WTC11 (cell line): ENCODE measurements at regions not wholly inside any gene's neighbourhood (a gene's known extent, or its start where the extent isn't known, plus 50 kb on each side); places are given as distances from the start of the nearest gene placed in this dataset.

Source experiments
- ATAC-seq: fragments of 200-7000 bp; cut with Tn5 transposase; 2 replicates; pipeline ENCODE4 v1.10.0; 2021; ENCODE audit warnings: mild to moderate bottlenecking, moderate library complexity
- CTCF ChIA-PET: fragments of 300-600 bp; sonication (Branson Sonifier 250); formaldehyde crosslinking; loops from one replicate; lab custom pipeline; 2021; ENCODE audit warnings: antibody characterized with exemption; lab: Charles Lee
- POLR2A ChIA-PET: fragments of 350-600 bp; sonication (Branson Sonifier 250); formaldehyde crosslinking; loops from one replicate; lab custom pipeline; 2021; ENCODE audit warnings: antibody characterized with exemption; lab: Charles Lee
- DNase-seq: peaks from one replicate; pipeline ENCODE4 v3.0.0; 2021; ENCODE audit warnings: low spot score
- H3K27ac Mint-ChIP-seq: 2 replicates; pipeline ENCODE4 v1.8.0; 2021; ENCODE audit warnings: mixed read lengths
- H3K27me3 Mint-ChIP-seq: 2 replicates; pipeline ENCODE4 v1.8.0; 2021; ENCODE audit warnings: low read depth, mild to moderate bottlenecking, moderate library complexity, mixed read lengths
- H3K36me3 Mint-ChIP-seq: 2 replicates; pipeline ENCODE4 v1.8.0; 2021; ENCODE audit warnings: mixed read lengths
- H3K4me1 Mint-ChIP-seq: 2 replicates; pipeline ENCODE4 v1.8.0; 2022; ENCODE audit warnings: mixed read lengths
- H3K4me3 Mint-ChIP-seq: 2 replicates; pipeline ENCODE4 v1.8.0; 2021; ENCODE audit warnings: mild to moderate bottlenecking, moderate library complexity, mixed read lengths
- H3K9me3 Mint-ChIP-seq: 2 replicates; pipeline ENCODE4 v1.8.0; 2021; ENCODE audit warnings: mixed read lengths
- CBFB ChIP-seq: sonication (generic); formaldehyde crosslinking; IDR thresholded peaks from 2 replicates; pipeline ENCODE4 v1.8.1; 2022; ENCODE audit warnings: mild to moderate bottlenecking, low read depth, missing genetic modification reagents
- CTCF ChIP-seq: fragments of 200-600 bp; IDR thresholded peaks from 2 replicates; pipeline ENCODE4 v1.8.0; 2022; ENCODE audit warnings: antibody characterized with exemption
- FOXJ3 ChIP-seq: sonication (generic); formaldehyde crosslinking; IDR thresholded peaks from 2 replicates; pipeline ENCODE4 v1.9.0; 2021; ENCODE audit warnings: missing genetic modification reagents, mild to moderate bottlenecking, borderline replicate concordance
- GABPB1 ChIP-seq: sonication (generic); formaldehyde crosslinking; IDR thresholded peaks from 2 replicates; pipeline ENCODE4 v1.8.1; 2023; ENCODE audit warnings: mild to moderate bottlenecking, missing genetic modification reagents
- IRF2 ChIP-seq: sonication (generic); formaldehyde crosslinking; IDR thresholded peaks from 2 replicates; pipeline ENCODE4 v1.8.0; 2022; ENCODE audit warnings: low read depth, missing genetic modification reagents, borderline replicate concordance
- KAT7 ChIP-seq: sonication (generic); formaldehyde crosslinking; IDR thresholded peaks from 2 replicates; pipeline ENCODE4 v1.8.1; 2023; ENCODE audit warnings: missing genetic modification reagents, mild to moderate bottlenecking, borderline replicate concordance
- MXD4 ChIP-seq: fragments of 250-450 bp; sonication (Bioruptor Pico); IDR thresholded peaks from 2 replicates; pipeline ENCODE4 v1.8.0; 2021; ENCODE audit warnings: mild to moderate bottlenecking, moderate library complexity, borderline replicate concordance
- NFATC4 ChIP-seq: fragments of 250-450 bp; sonication (Bioruptor Pico); IDR thresholded peaks from 2 replicates; pipeline ENCODE4 v1.9.0; 2021; ENCODE audit warnings: mild to moderate bottlenecking
- NR1H2 ChIP-seq: sonication (generic); formaldehyde crosslinking; IDR thresholded peaks from 2 replicates; pipeline ENCODE4 v1.9.0; 2021; ENCODE audit warnings: mild to moderate bottlenecking, moderate library complexity, missing genetic modification reagents
- RELA ChIP-seq: sonication (generic); formaldehyde crosslinking; IDR thresholded peaks from 2 replicates; pipeline ENCODE4 v1.8.1; 2022; ENCODE audit warnings: missing genetic modification reagents, mild to moderate bottlenecking, borderline replicate concordance
- ZBTB21 ChIP-seq: sonication (generic); formaldehyde crosslinking; IDR thresholded peaks from 2 replicates; pipeline ENCODE4 v1.8.1; 2023; ENCODE audit warnings: mild to moderate bottlenecking, missing genetic modification reagents, borderline replicate concordance
- ZMAT4 ChIP-seq: fragments of 250-450 bp; sonication (Bioruptor Pico); IDR thresholded peaks from 2 replicates; pipeline ENCODE4 v1.9.0; 2021; ENCODE audit warnings: mild to moderate bottlenecking
- ZNF219 ChIP-seq: sonication (generic); formaldehyde crosslinking; IDR thresholded peaks from 2 replicates; pipeline ENCODE4 v1.8.0; 2023; ENCODE audit warnings: missing genetic modification reagents, mild to moderate bottlenecking, borderline replicate concordance
- ZNF232 ChIP-seq: sonication (generic); formaldehyde crosslinking; IDR thresholded peaks from 2 replicates; pipeline ENCODE4 v1.8.0; 2022; ENCODE audit warnings: mild to moderate bottlenecking, missing genetic modification reagents
- ZNF263 ChIP-seq: sonication (generic); formaldehyde crosslinking; IDR thresholded peaks from 2 replicates; pipeline ENCODE4 v1.8.1; 2022; ENCODE audit warnings: low read depth, mild to moderate bottlenecking, moderate library complexity, missing genetic modification reagents
- ZNF423 ChIP-seq: fragments of 250-450 bp; sonication (Bioruptor Pico); IDR thresholded peaks from 2 replicates; pipeline ENCODE4 v2.1.2; 2022; ENCODE audit warnings: mild to moderate bottlenecking, moderate library complexity
- TF ChIP-seq, protein P1 (sequence below): sonication (generic); formaldehyde crosslinking; IDR thresholded peaks from 2 replicates; pipeline ENCODE4 v1.8.0; 2023; ENCODE audit warnings: missing genetic modification reagents
- TF ChIP-seq, protein P2 (sequence below): sonication (generic); formaldehyde crosslinking; IDR thresholded peaks from 2 replicates; pipeline ENCODE4 v1.8.1; 2023; ENCODE audit warnings: mild to moderate bottlenecking, missing genetic modification reagents, moderate library complexity
- TF ChIP-seq, protein P3 (sequence below): sonication (generic); formaldehyde crosslinking; IDR thresholded peaks from 2 replicates; pipeline ENCODE4 v1.8.1; 2023; ENCODE audit warnings: mild to moderate bottlenecking, missing genetic modification reagents, moderate library complexity
- TF ChIP-seq, protein P4 (sequence below): sonication (generic); formaldehyde crosslinking; IDR thresholded peaks from 2 replicates; pipeline ENCODE4 v1.8.0; 2022; ENCODE audit warnings: mild to moderate bottlenecking, missing genetic modification reagents

DNA sequence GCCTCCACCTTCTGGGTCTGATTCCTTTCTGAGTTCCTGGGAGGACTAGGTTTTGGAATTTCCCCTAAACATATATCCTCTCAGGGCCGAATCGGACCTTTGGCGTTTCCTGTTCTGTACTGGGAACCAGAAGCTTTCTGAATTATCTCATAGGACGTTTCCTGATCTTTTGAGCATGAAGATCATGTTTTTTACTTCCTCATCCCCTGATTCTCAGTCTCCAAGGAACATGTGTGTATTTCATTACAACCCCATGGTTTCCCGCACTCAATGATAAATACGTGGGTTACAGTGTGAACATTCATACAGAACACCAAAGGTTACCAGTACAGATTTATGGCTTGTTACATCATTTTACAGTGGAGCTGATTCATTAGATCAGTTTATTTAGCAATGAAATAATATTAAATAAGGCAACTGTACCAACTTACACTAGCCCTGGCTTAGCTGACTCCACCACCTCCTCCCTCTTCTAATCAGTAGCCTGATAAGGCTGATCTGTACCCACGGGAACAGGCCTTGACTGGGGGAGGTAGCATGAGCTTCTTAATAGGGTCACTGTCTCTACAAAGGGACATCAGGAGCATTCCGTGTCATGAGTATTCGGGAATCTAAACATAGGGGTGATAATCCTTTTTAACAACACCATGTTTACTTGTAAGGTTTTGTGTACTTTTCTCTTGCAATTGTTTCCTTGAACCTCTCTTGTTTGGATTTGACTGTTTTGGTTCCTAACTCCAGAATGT, 57.8 kb upstream of the ERRFI1 start:
- CTCF ChIA-PET = interaction anchor here (1.6 kb wide), 1 partner anchor 109 kb away, joined by 6 read pairs; no protein-coding TSS in a partner anchor
- DNase-seq = no peak
- peaks cover 4% of the 10 kb centered on the region; the same call in 1 of the 2 replicates for H3K4me1 Mint-ChIP-seq
- POLR2A ChIA-PET = no interaction called here
- TF ChIP-seq GABPB1 (CRISPR knock-in tag) = peak; percentile 69
- TF ChIP-seq IRF2 (CRISPR knock-in tag) = no peak
- TF ChIP-seq, all 79 proteins: peak for 1
- ATAC-seq = no peak
- Mint-ChIP-seq H3K27me3 (no peaks in the 10 kb centered on the region), H3K27ac (no peak overlapping the region), H3K4me3 (no peak overlapping the region), H3K36me3 (no peaks in the 10 kb centered on the region), H3K9me3 (peaks cover 8% of the 10 kb centered on the region)

DNA sequence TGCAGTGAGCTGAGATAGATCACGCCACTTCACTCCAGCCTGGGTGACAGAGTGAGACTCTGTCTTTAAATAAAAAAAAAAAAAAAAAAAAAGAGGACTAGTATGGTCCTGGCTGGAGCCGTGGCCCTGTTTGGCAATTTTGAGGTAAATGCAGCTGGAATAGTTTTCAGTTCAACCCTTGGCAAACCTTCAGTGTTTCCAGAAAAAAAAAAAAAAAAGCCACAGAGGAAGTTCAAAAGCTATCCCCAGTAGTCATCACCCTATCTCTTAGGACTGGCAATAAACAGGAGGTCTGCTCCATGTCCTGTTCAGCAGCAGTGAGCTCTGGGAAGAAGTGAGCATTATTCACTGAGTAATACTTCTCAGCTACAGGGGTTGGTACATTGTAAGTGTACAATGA, 56.8 kb upstream of the ERRFI1 start:
- CTCF ChIA-PET = interaction anchor here (1.6 kb wide), 1 partner anchor 108 kb away, joined by 6 read pairs; no protein-coding TSS in a partner anchor

More for the DNA sequence above, 56.8 kb upstream of the ERRFI1 start:
- ATAC-seq = no peak
- H3K27me3 Mint-ChIP-seq = no peaks in the 10 kb centered on the region; the same call in 1 of the 2 replicates
- DNase-seq = no peak
- TF ChIP-seq KAT7 (CRISPR knock-in tag) (no peak), CBFB (CRISPR knock-in tag) (no peak), ZBTB21 (CRISPR knock-in tag) (no peak), ZNF232 (CRISPR knock-in tag) (no peak), ZNF423 (CRISPR knock-in tag) (no peak), ZNF219 (CRISPR knock-in tag) (no peak), CTCF (no peak), ZNF263 (CRISPR knock-in tag) (no peak), RELA (CRISPR knock-in tag) (no peak), NFATC4 (CRISPR knock-in tag) (no peak), NR1H2 (no peak), MXD4 (CRISPR knock-in tag) (no peak), ZMAT4 (no peak), FOXJ3 (no peak)
- TF ChIP-seq, protein P1, sequence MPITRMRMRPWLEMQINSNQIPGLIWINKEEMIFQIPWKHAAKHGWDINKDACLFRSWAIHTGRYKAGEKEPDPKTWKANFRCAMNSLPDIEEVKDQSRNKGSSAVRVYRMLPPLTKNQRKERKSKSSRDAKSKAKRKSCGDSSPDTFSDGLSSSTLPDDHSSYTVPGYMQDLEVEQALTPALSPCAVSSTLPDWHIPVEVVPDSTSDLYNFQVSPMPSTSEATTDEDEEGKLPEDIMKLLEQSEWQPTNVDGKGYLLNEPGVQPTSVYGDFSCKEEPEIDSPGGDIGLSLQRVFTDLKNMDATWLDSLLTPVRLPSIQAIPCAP (CRISPR knock-in tag) = no peak
- TF ChIP-seq, protein P2, sequence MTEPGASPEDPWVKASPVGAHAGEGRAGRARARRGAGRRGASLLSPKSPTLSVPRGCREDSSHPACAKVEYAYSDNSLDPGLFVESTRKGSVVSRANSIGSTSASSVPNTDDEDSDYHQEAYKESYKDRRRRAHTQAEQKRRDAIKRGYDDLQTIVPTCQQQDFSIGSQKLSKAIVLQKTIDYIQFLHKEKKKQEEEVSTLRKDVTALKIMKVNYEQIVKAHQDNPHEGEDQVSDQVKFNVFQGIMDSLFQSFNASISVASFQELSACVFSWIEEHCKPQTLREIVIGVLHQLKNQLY = no peak
- TF ChIP-seq, protein P3, sequence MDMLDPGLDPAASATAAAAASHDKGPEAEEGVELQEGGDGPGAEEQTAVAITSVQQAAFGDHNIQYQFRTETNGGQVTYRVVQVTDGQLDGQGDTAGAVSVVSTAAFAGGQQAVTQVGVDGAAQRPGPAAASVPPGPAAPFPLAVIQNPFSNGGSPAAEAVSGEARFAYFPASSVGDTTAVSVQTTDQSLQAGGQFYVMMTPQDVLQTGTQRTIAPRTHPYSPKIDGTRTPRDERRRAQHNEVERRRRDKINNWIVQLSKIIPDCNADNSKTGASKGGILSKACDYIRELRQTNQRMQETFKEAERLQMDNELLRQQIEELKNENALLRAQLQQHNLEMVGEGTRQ (CRISPR knock-in tag) = no peak
- TF ChIP-seq, protein P4, sequence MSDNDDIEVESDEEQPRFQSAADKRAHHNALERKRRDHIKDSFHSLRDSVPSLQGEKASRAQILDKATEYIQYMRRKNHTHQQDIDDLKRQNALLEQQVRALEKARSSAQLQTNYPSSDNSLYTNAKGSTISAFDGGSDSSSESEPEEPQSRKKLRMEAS (CRISPR knock-in tag) = no peak
- H3K4me1 Mint-ChIP-seq = peaks cover 13% of the 10 kb centered on the region
- peaks cover 8% of the 10 kb centered on the region for H3K9me3 Mint-ChIP-seq
- H3K4me3 Mint-ChIP-seq = no peak overlapping the region
- no peaks in the 10 kb centered on the region for H3K36me3 Mint-ChIP-seq
- POLR2A ChIA-PET = interaction anchor here (0.6 kb wide), 1 partner anchor 38 kb away, joined by 3 read pairs; no protein-coding TSS in a partner anchor
- H3K27ac Mint-ChIP-seq = no peak overlapping the region
